ENCODE measurements at regions not wholly inside any gene's neighbourhood (a gene's known extent, or its start where the extent isn't known, plus 50 kb on each side); places are given as distances from the start of the nearest gene placed in this dataset.

DNA sequence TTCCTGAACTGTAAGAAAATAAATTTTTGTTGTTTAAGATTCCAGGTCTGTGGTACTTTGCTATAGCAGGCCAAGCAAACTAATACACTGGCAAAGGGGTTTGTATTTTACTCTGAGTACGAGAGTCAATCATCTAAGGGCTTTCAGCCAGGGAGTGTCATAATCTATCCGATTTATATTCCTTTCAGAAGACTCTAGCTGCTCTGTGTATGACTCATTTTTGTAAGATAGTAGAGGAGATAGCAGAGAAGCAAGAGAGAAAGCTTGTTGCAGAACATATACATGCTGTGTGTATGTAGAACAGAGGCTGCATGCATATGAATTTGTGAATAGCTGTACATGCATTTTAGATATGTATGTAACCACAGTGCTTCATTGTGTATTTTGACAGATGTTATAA, 577.9 kb upstream of the EPHA6 start:
- Mint-ChIP-seq H3K27ac (ENCODE audit: unreplicated experiment) (no peak overlapping the region), H3K4me3 (ENCODE audit: unreplicated experiment) (no peak overlapping the region), H3K36me3 (ENCODE audit: low read depth) (no peaks in the 10 kb centered on the region), H3K27me3 (ENCODE audit: low read depth) (peaks cover 1% of the 10 kb centered on the region), H3K4me1 (ENCODE audit: low read depth) (no peaks in the 10 kb centered on the region), H3K9me3 (ENCODE audit: low read depth) (no peaks in the 10 kb centered on the region)
- DNase-seq (ENCODE audit: low spot score) = no peak
- TF ChIP-seq, protein P1, sequence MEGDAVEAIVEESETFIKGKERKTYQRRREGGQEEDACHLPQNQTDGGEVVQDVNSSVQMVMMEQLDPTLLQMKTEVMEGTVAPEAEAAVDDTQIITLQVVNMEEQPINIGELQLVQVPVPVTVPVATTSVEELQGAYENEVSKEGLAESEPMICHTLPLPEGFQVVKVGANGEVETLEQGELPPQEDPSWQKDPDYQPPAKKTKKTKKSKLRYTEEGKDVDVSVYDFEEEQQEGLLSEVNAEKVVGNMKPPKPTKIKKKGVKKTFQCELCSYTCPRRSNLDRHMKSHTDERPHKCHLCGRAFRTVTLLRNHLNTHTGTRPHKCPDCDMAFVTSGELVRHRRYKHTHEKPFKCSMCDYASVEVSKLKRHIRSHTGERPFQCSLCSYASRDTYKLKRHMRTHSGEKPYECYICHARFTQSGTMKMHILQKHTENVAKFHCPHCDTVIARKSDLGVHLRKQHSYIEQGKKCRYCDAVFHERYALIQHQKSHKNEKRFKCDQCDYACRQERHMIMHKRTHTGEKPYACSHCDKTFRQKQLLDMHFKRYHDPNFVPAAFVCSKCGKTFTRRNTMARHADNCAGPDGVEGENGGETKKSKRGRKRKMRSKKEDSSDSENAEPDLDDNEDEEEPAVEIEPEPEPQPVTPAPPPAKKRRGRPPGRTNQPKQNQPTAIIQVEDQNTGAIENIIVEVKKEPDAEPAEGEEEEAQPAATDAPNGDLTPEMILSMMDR (IDR thresholded peaks at IDR 0.05) = no peak

DNA sequence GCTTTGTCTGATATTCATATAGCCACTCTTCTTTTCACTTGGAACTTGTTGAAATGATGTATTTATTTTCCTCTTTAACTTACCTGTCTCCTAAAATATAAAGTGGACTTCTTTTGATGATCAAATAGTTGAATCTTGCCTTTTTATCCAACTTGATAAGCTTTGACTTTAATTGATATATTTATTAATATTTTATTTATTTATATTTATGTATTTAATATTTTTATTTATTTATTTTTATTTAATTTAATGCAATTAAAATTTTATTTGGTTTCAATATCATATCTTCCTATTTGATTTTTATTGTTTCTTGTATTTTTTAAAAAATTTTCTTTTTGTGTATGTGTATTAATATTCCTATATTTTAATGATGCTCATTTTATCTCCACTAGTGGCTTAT, 555.1 kb upstream of the EPHA6 start:
- Mint-ChIP-seq H3K4me1 (ENCODE audit: low read depth) (no peaks in the 10 kb centered on the region), H3K36me3 (ENCODE audit: low read depth) (no peaks in the 10 kb centered on the region), H3K9me3 (ENCODE audit: low read depth) (peaks cover 19% of the 10 kb centered on the region), H3K27ac (ENCODE audit: unreplicated experiment) (no peak overlapping the region), H3K27me3 (ENCODE audit: low read depth) (no peaks in the 10 kb centered on the region), H3K4me3 (ENCODE audit: unreplicated experiment) (no peak overlapping the region)
- DNase-seq (ENCODE audit: low spot score) = no peak
- TF ChIP-seq, protein P1 (IDR thresholded peaks at IDR 0.05) = no peak

DNA sequence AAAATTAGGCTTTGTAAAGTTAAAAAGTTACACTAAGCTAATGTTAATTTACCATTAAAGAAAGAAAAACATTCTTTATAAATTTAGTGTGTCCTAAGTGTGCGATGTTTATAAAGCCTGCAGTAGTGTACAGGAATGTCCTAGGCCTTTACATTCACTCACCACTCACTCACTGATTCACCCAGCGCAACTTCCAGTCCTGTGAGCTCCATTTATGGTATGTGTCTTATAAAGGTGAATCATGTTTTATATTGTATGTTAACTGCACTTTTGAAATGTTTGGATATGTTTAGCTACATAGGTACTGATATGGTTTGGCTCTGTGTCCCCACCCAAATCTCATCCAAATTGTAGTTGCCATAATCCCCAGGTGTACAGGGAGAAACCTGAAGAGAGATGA, 549.7 kb upstream of the EPHA6 start:
- no peaks in the 10 kb centered on the region for H3K36me3 Mint-ChIP-seq (ENCODE audit: low read depth)
- peaks cover 3% of the 10 kb centered on the region for H3K4me1 Mint-ChIP-seq (ENCODE audit: low read depth)

DNA sequence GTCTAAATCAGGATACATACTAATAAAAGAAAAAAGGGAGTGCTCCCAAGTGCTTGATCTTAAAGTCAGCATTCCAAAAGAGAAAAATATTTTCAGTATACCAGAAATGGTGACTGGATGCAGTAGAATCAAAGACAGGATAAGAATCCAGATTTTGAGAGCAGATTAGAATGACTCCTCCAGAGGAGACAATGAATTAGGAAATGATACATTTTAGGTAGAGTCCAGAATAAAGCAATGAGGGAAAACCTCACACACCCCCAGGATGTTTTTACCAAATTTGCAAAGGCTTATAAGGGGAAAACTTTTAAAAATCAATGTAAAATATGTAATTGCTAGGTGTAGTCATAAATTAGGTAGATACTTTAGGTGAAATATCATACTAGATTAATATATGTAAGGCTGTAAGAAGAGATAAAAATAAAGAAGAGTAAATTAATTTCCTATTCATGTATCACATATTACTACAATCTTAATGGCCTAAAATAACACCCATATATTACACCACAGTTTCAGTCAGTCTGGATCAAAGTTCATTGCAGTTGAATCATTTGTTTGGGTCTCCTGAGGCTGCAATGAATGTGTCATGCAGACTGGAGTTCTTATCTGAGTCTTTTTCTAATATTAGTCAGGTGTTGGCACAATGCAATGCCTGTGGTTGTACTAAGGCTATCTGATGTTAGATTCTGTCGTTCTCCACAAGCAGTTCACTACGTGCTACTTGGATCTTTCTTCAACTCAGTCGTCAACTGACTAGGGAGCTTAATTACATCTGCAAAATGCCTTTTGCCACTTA, 547.8 kb upstream of the EPHA6 start:
- no peak overlapping the region for H3K27ac Mint-ChIP-seq (ENCODE audit: unreplicated experiment)
- no peak for DNase-seq (ENCODE audit: low spot score)
- peaks cover 3% of the 10 kb centered on the region for H3K4me1 Mint-ChIP-seq (ENCODE audit: low read depth)
- H3K36me3 Mint-ChIP-seq (ENCODE audit: low read depth) = no peaks in the 10 kb centered on the region
- no peak overlapping the region for H3K4me3 Mint-ChIP-seq (ENCODE audit: unreplicated experiment)
- TF ChIP-seq, protein P1 (IDR thresholded peaks at IDR 0.05) = no peak
- H3K9me3 Mint-ChIP-seq (ENCODE audit: low read depth) = peaks cover 11% of the 10 kb centered on the region
- no peaks in the 10 kb centered on the region for H3K27me3 Mint-ChIP-seq (ENCODE audit: low read depth)

More for the DNA sequence above, 549.7 kb upstream of the EPHA6 start:
- no peak overlapping the region for H3K4me3 Mint-ChIP-seq (ENCODE audit: unreplicated experiment)
- TF ChIP-seq, protein P1 (IDR thresholded peaks at IDR 0.05) = no peak
- no peak overlapping the region for H3K27ac Mint-ChIP-seq (ENCODE audit: unreplicated experiment)
- DNase-seq (ENCODE audit: low spot score) = no peak
- peaks cover 21% of the 10 kb centered on the region for H3K9me3 Mint-ChIP-seq (ENCODE audit: low read depth)
- no peaks in the 10 kb centered on the region for H3K27me3 Mint-ChIP-seq (ENCODE audit: low read depth)

DNA sequence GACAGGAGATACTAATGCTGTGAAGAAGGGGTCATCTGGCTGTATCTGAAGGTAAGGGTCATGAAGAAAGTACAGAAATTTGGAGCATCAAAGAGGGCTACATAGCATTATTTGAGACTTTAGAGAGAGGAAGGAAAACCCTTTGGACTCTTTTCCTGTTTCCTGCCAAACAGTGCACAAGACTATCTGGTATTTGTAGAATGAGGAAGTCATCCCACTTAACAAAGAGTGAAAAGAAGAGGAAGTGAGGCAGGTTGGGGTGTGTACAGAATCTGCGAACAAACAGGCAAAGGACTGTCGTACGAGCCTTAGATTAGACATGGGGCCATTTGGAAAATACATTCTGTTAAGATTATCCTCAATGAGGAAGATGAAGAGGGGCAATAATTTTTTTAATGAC, 546.8 kb upstream of the EPHA6 start:
- Mint-ChIP-seq H3K27ac (ENCODE audit: unreplicated experiment) (no peak overlapping the region), H3K4me3 (ENCODE audit: unreplicated experiment) (no peak overlapping the region)

More for the DNA sequence above, 546.8 kb upstream of the EPHA6 start:
- peaks cover 5% of the 10 kb centered on the region for H3K9me3 Mint-ChIP-seq (ENCODE audit: low read depth)
- H3K27me3 Mint-ChIP-seq (ENCODE audit: low read depth) = no peaks in the 10 kb centered on the region
- no peaks in the 10 kb centered on the region for H3K36me3 Mint-ChIP-seq (ENCODE audit: low read depth)
- TF ChIP-seq, protein P1 (IDR thresholded peaks at IDR 0.05) = no peak
- H3K4me1 Mint-ChIP-seq (ENCODE audit: low read depth) = peaks cover 3% of the 10 kb centered on the region
- DNase-seq (ENCODE audit: low spot score) = no peak

Measured in chondrocyte (in vitro differentiated cells).